Left renal cortex interstitium (tissue), 4 donors: ENCODE measurements at regions not wholly inside any gene's neighbourhood (a gene's known extent, or its start where the extent isn't known, plus 50 kb on each side); places are given as distances from the start of the nearest gene placed in this dataset.
"Not testable (repeated sequence)": the region's sequence is repeated elsewhere in the genome, so short reads cannot be mapped to it uniquely, and the experiment has no call there.

ENCODE experiments used
- DNase-seq, 4 donors: peaks; one replicate each; pipeline ENCODE4 v3.0.0-alpha.2; 2013; ENCODE audit warnings: low read depth in 4 of 4, low spot score in 2 of 4, missing footprints in 1 of 4

DNA sequence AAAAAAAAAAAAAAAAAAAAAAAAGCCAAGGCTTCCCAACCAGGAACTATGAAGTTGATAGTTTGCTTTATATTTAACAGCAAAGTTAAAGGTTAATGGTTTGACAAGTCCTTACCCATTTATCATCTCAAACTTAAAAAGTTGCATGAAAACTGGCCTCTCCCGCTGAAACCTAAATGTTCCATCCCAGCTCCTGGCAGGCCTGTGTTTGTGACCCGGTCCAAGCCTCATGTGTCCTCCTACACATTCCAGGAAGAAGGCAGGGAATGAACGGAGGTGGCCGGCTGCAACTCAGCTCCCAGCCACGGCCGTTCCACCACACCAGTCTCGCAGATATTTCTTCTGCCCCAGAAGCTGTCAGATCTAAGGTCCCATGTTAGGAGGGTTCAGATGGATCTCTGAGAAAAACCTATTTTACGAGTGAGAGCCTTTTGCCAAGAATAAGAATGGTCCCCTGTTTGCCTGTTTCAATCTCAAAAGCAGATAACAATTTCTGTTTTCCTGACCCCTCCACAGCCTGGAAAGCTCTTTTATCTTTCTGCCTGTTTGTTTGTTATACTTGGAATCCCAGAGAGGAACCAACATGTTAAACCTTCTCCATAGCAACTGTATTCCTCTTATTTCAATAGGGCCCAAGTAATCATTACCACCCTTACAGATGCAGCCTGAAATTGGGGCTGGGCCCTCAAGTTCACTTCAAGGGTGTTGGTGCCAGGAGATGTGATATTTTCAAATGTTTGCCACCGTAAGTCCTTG lies 56.5 kb downstream of the KCTD12 start:
- peak; percentile 30 to 68 (median 56) for DNase-seq

DNA sequence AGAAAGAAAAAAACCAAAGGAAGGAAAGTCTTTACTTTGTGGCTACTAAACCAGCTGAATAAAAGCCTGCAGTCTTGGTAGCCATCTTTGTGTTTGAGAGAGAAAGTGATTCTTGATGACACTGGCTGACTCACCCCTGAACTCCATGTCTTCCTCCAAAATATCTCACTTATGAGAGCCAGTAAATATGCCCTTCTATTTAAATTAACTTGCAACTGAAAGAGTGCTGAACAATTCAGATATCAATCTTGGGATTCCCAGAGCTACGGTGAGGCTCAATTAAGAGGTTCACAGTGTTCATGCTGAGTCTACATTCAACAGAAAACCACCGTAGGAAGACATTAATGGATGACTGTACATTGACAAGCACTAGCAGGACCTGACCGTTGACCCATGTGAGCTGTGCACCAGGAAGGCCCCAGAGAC lies 57.9 kb downstream of the KCTD12 start:
- no peak for DNase-seq

DNA sequence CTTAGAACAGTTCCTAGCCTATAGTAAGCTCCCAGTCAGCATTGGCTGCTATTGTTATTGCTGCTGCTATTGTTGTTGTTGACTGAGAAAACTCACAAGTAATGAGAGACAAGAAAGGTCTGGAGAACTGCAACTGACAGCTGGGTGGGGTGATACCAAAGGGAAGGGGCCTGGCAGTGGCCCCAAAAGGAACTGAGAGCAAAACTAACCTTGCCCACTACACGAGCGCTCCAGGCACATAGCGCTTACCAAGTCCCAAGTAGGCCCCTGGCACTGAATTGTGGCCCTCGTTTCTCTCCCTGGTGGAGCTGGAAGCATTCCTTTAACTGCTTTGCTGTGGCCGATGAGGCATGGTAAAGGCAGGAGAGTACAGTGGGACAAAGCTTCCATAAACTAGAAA lies 59.7 kb downstream of the KCTD12 start:
- no peak for DNase-seq

GRCh38 chr13:76825430-76825829 lies 60.8 kb downstream of the KCTD12 start:
- DNase-seq, result no peak

DNA sequence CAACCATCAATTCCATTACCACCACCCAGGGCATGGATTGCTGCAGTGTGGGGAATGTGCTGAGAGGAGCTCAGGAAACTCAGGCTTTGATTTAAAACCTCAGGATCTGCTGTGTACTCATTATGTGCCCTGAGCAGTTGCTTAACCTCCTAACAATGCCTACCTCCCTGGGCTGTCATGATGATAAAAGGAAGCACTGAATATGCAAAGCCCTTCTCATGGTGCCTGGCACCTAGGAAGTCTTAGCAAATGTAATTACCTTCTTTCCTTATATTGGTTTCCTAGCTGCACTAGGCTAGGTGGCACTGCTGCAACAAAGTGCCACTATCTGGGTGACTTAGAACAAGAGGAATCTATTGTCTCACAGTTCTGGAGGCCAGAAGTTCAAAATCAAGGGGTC lies 62.2 kb downstream of the KCTD12 start:
- no peak for DNase-seq

DNA sequence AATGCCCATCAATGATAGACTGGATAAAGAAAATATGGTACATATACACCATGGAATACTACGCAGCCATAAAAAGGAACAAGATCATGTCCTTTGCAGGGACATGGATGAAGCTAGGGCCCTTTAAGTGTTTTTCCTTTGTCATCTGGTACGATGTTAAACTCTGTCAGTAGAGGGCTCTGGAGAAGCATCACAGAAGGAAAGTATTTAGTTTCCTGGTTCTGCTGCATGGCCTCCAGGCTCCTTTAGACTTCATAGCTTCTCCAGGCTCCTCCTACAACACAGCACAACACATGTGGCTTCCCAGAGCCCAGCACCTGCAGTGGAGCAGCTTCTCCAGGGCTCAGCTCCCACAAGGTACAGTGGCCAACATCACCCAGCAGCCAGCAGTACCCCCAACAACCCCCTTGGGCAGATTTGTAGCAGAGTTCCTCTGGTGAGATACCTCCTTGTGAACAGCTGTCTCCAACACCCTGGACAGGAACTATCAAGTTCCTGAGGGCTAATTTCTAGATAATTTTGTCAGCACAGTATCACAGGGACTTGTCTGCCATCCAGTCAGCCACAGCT lies 63.4 kb downstream of the KCTD12 start:
- no peak for DNase-seq

DNA sequence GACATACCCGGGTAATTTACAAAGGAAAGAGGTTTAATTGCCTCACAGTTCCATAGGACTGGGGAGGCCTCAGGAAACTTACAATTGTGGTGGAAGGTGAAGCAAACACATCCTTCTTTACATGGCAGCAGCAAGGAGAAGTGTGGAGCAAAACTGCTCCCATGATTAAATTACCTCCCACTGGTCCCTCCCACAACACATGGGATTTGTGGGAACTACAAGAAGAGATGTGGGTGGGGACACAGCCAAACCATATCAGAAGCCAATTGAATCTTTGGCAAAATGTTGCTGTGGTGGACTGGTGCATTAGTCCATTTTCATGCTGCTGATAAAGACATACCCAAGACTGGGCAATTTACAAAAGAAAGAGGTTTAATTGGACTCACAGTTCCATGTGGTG lies 65.0 kb downstream of the KCTD12 start:
- not testable (repeated sequence) for DNase-seq

DNA sequence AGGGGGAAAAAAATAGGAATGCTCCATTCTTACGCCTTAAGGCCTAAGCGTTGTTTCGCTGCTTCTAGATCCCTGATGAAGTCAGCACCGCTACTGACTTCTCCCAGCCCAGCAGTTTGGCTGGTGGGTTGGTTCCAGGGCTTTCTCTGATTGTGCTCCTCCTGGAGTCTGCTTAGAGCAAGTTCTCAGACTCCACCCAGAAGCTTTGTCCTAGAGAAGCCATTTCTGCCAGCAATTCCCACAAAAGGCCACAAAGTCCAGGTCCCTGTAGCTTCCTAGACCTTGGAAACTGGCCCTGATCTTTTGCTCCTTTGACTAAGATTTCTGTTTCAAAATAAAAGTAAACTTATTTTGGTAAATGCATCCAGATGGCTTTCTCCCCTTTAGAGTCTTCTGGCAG lies 65.4 kb downstream of the KCTD12 start:
- DNase-seq, result no peak

DNA sequence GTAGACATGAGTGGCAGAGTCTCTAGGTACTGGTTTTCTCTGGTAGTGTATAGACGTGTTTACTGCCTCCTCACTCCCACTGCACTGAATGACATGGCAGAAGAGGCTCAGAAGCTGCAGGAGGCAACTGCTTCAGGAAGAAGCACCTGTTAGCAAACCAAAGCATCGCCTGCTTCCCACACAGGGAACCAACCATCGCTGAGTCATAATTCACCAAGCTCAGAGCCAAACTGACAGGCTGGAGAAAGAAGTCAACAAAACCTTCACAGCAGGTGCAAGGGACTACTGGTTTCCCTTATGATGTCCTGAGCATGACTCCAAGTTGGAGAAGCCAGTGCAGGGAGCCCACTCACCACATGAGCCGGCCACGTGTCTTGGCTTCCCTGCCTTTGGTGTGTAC lies 69.8 kb downstream of the KCTD12 start:
- no peak for DNase-seq

DNA sequence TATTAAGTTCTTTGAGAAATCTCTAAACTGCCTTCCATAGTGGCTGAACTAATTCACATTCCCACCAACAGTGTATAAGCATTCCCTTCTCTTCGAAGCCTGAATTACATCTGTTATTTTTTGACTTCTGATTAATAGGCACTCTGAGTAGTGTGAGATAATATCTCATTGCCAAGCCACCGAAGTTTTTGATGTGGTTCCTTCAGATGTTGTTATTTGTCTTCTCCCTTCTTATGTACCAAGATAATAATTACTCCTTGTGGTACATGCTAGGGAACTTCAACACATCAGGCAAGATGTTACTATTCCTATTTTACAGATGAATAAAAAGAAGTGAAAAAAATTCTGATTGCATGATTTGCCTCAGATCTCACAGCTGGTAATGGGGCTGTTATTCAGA lies 70.9 kb downstream of the KCTD12 start:
- DNase-seq, result no peak

DNA sequence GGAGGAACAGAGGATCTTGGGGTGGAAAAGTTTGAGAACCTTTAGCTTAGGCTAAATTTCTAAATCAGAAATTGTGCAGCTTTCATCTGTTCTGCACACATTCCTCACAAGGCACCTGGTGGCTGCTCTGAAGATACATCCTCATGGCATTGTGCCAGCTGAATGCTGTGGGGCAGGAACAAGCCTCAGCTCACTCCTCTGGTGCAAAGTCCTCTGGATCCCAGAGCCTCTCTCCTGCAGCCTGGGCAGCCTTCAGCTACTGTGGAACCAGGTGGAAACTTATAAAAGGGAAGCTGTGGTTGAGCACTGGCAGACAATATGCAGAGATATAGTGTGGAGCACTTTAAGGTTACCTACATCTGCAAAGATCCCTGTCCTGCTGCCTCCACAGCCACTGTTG lies 72.3 kb downstream of the KCTD12 start:
- no peak for DNase-seq

DNA sequence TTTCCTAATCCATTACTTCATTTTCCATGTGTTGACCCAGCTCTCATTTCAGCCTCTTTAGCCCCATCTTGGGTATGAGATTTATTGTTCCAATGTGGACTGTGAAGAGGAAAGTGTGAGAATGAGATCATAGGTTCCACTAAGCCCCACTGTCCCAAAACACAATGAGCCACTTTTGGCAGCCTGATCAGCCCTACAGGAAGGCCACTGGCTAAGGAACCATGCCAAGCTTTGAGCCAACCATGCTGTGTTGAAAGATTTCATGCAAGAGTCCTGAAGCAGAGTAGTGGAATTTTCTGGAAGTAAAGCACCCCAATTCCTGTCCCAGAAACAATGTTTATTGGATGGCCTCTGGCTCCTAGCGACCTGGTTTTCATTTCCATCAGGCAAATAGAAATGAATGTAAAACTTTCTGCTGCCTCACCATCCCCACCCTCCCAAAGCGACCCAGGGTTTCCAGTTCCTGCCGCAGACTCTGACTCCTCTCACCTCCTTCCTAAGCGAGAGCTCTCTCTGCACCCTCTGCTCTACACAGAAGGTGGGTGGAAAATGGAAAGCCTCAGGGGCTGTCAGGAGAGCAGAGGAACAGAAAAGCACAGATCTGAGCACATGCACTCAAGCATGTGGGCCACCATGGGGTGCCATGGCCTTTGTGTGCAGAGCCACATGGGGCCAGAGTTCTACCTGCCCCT lies 73.1 kb downstream of the KCTD12 start:
- no peak for DNase-seq

- no peak for DNase-seq
Measured at GRCh38 chr13:76812206-76812897, 73.9 kb downstream of the KCTD12 start.

DNA sequence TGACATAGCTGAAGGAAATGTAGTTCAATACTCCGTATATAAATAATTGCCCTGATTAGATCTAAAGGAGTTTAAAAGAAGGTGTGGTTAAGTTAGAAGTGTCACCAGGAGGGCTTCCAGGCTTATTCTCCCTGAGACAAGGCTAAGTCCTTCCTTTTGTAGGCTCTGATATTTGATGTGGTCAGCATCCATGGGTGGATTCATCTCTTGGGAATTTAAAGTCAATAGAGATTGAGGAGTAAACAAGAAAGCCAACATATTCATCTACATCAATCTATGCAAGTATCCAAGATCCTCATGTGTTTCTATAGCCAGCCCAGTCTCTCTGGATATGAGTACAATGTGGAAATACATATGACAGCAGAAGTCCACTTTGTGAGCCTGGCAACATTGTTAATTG lies 76.8 kb downstream of the KCTD12 start:
- no peak for DNase-seq

DNA sequence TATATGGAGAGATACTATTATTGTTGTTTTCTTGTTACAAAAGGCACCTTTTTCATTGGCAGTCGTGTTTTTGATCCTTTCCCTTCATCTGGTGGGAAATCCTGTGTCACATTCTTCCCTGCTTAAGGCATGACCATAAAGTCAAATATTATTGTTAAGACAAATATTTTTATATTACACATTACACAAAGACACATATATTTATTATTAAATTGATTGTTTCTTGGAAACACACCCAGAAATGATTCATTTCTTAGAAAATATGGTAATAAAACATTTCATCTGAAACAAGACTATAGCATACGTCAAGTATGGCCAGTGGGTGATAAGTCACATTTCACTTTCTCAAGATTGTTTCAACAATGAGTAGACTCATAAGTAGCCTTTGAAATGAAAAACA lies 77.3 kb downstream of the KCTD12 start:
- DNase-seq, result no peak

DNA sequence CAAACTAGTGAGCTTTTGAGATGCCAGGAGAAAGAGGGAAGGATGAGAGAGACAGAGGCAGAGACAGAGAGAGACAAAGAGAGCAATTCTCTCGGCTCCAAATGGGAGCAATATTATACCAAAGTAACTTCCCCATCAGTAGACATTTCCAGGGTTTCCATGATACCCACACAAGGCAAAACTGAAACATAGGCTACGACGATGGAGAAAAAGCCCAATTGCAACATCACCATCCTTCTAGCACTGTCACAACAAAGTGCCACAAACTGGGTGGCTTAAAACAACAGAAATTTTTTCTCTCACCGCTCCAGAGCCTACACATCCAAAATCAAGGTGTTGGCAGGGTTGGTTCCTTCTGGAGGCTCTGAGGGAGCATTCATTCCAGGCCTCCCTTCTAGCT lies 81.4 kb downstream of the KCTD12 start:
- DNase-seq, result no peak

DNA sequence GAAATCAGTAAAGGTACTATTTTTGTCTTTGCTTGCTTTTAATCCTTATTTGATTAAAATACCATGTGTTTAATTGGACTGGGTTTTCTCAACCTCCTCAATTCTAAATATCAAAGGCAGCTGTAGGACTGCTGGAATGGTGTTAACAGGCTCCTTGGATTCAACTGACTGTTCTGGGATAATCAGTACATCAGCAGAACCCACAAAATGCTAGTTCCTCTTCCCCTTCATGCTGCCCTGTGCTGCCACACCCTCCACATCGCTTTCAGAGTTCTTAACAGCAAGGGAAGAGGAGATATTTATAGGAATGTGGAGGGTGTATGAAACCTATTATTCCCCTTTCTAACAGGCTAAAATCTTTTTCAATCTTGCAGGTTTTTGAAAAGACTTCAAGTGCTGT lies 82.4 kb downstream of the KCTD12 start:
- no peak for DNase-seq

DNA sequence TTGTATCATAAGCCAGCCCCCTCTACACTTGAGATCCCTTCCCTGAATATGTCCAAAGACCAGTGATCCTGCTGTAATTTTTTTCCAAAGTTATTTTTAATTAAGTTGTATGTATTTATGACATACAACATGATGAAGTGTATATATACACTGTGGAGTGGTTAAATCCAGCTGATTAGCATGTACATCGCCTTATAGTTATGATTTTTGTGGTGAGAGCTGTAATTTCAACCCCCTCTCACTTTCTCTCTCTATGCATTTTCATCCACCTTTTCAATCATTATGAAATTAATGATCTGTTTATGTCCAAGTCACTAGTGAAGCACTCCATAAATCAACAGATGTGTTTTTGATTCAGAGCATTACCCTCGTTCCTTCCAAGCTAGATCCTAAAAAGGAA lies 85.3 kb downstream of the KCTD12 start:
- no peak for DNase-seq

- no peak for DNase-seq
Measured at GRCh38 chr13:76799696-76800095, 86.5 kb downstream of the KCTD12 start.

DNA sequence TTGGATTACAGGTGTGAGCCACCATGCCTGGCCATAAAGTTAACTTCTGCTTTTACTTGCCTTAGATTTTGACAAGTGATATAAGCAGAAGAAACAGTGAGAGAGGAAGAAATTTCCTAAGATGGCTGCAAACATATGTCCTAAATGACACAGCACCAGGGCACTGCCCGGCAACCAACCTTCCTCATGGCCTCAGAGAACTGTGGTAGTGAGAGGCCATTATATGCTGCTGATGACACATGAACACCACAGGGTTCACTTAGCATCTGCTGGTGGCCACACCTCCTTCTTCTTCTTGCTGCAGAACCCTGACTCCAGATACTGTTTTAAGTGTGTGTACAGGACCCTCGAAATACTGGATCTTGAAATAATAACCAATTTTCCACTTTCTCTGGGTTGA lies 88.2 kb downstream of the KCTD12 start:
- no peak for DNase-seq

- DNase-seq, result no peak
Measured at GRCh38 chr13:76797361-76797760, 88.8 kb downstream of the KCTD12 start.

DNA sequence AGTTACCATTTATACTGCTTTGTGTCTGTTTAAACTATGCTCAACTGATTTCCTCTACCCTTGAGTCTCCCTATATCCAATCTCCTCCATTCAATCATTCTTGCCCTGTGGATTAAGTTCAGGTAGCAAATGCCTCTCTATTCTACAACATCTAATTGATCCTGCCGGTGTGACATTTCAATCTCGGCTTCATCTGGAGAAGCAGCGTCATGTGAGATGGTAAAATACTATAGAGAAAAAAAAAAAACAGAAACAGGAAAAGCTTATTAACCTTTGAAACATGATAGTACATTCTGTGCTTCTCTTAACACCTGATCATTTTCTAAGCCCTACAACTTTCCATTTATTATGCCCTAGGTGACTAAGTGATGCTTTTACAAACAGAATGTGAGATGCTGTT lies 89.4 kb downstream of the KCTD12 start:
- DNase-seq, result no peak
